Neural progenitor cell (in vitro differentiated cells): ENCODE measurements at regions not wholly inside any gene's neighbourhood (a gene's known extent, or its start where the extent isn't known, plus 50 kb on each side); places are given as distances from the start of the nearest gene placed in this dataset.

Experiments used
- EZH2 ChIP-seq: fragments of 200-600 bp; sonication (generic); IDR thresholded peaks from 2 replicates; pipeline ENCODE4 v1.6.1; 2017; ENCODE audit warnings: antibody characterized with exemption, mild to moderate bottlenecking, moderate library complexity
- EZH2phosphoT487 ChIP-seq: fragments of 200-600 bp; sonication (generic); IDR thresholded peaks from 2 replicates; pipeline ENCODE4 v1.6.1; 2017; ENCODE audit warnings: antibody characterized with exemption
- TF ChIP-seq, protein P1 (sequence below): fragments of 200-600 bp; sonication (generic); IDR thresholded peaks from 2 replicates; pipeline ENCODE4 v1.5.1; 2017; ENCODE audit warnings: antibody characterized with exemption, mild to moderate bottlenecking

DNA sequence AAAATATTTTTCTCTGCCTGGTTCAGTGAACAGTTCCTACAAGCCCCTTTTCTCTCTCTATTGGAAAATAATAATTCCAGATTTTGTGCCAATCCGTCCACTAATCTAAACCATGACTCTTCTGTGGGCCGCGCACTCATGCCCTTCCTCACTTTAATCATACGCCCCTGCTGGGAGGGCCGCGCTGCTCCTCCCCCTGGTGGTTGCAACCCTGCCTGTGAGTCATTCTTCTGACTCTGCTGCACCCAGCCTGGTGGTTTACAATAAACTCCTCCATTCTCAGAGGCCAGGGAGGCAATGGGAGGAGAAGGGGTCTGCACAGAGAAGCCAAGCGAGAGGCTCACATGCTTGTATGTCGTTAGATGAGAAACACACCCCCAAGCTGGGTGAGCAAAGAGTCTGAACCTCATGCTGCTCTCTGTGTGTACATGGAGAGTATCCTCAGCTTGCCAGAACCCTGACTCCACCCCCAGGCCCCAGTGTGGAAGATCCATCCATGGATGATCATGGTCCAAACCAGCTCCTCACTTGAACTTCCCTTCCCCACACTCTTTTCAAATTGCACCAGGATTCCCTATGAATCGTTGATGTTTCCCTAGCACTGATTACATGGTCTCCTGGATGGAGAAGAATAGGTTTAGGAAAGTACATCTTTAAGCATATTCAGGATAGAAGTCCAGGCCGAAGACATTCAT lies 228.9 kb downstream of the ANKRD30B start:
- TF ChIP-seq EZH2 (no peak), EZH2phosphoT487 (no peak)
- TF ChIP-seq, protein P1, sequence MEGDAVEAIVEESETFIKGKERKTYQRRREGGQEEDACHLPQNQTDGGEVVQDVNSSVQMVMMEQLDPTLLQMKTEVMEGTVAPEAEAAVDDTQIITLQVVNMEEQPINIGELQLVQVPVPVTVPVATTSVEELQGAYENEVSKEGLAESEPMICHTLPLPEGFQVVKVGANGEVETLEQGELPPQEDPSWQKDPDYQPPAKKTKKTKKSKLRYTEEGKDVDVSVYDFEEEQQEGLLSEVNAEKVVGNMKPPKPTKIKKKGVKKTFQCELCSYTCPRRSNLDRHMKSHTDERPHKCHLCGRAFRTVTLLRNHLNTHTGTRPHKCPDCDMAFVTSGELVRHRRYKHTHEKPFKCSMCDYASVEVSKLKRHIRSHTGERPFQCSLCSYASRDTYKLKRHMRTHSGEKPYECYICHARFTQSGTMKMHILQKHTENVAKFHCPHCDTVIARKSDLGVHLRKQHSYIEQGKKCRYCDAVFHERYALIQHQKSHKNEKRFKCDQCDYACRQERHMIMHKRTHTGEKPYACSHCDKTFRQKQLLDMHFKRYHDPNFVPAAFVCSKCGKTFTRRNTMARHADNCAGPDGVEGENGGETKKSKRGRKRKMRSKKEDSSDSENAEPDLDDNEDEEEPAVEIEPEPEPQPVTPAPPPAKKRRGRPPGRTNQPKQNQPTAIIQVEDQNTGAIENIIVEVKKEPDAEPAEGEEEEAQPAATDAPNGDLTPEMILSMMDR, result no peak
